ENCODE measurements at regions not wholly inside any gene's neighbourhood (a gene's known extent, or its start where the extent isn't known, plus 50 kb on each side); places are given as distances from the start of the nearest gene placed in this dataset.
"Not testable (repeated sequence)": the region's sequence is repeated elsewhere in the genome, so short reads cannot be mapped to it uniquely, and the experiment has no call there.

DNA sequence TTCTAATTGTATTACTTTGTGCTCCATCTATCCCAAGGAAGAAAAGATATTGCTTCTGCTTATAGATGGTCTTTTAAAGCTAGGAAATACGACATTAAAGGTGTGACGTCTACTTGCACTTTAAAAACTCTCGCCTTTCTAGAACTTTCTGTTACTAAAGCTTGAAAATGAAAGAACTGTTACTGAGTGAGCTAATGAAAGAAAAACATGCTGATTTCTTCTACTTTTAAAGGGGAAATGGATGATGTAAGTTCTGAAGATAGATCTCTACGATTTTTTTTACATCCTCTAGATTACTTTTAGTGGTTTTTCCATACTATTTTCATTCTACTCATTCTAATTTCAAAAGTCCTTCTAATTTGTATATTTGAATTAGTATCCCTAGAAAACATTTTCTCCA lies 387.5 kb downstream of the USP25 start:
- Histone ChIP-seq H3K36me3 (ENCODE audit: control insufficient read depth, insufficient read depth, low read length) (no peaks in the 10 kb centered on the region), H3K27me3 (ENCODE audit: control insufficient read depth, insufficient read depth, low read length) (no peaks in the 10 kb centered on the region), H3K4me3 (ENCODE audit: low read depth, low read length) (no peak overlapping the region)
- TF ChIP-seq, protein P1, sequence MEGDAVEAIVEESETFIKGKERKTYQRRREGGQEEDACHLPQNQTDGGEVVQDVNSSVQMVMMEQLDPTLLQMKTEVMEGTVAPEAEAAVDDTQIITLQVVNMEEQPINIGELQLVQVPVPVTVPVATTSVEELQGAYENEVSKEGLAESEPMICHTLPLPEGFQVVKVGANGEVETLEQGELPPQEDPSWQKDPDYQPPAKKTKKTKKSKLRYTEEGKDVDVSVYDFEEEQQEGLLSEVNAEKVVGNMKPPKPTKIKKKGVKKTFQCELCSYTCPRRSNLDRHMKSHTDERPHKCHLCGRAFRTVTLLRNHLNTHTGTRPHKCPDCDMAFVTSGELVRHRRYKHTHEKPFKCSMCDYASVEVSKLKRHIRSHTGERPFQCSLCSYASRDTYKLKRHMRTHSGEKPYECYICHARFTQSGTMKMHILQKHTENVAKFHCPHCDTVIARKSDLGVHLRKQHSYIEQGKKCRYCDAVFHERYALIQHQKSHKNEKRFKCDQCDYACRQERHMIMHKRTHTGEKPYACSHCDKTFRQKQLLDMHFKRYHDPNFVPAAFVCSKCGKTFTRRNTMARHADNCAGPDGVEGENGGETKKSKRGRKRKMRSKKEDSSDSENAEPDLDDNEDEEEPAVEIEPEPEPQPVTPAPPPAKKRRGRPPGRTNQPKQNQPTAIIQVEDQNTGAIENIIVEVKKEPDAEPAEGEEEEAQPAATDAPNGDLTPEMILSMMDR (IDR thresholded peaks at IDR 0.05; ENCODE audit: insufficient read depth, low read length, poor library complexity, severe bottlenecking): no peak
- DNase-seq (ENCODE audit: low read depth): no peak

DNA sequence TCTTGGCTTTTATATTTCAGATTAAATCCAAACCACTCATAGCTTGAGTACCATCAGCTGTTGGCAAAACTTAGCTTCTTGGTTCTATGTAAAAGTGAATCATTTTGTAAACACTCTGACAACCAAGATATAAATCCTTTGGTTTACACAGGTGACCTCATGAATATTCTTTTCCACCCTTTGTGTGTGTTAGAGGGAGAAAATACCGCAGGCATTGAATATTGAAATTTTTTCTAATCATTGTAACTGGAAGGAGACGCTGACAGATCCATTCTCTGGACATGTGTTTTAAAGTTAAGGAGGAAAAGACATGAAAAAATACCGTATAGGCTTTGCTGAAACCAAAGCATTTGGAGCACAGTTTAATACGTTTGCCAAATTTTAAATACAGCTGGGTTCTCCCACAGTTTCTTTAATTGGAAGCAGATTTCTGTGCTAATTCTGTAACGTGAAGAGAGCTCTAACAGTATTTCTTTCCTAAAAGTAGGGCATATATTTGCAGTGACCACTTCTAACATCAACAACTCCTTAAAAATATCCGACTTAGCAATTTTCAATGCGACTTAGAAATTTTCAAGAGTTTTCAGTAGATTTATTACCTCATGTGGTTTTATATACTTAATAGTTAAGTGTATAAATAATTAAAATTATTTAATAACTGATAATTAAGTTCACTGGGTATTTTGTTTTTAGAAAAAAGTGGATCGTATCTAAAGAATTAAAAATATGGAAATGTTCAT lies 388.2 kb downstream of the USP25 start:
- Histone ChIP-seq H3K27me3 (ENCODE audit: control insufficient read depth, insufficient read depth, low read length) (no peaks in the 10 kb centered on the region), H3K36me3 (ENCODE audit: control insufficient read depth, insufficient read depth, low read length) (no peaks in the 10 kb centered on the region), H3K4me3 (ENCODE audit: low read depth, low read length) (no peak overlapping the region)
- TF ChIP-seq, protein P1 (IDR thresholded peaks at IDR 0.05; ENCODE audit: insufficient read depth, low read length, poor library complexity, severe bottlenecking): no peak
- DNase-seq (ENCODE audit: low read depth): peak; percentile 5

DNA sequence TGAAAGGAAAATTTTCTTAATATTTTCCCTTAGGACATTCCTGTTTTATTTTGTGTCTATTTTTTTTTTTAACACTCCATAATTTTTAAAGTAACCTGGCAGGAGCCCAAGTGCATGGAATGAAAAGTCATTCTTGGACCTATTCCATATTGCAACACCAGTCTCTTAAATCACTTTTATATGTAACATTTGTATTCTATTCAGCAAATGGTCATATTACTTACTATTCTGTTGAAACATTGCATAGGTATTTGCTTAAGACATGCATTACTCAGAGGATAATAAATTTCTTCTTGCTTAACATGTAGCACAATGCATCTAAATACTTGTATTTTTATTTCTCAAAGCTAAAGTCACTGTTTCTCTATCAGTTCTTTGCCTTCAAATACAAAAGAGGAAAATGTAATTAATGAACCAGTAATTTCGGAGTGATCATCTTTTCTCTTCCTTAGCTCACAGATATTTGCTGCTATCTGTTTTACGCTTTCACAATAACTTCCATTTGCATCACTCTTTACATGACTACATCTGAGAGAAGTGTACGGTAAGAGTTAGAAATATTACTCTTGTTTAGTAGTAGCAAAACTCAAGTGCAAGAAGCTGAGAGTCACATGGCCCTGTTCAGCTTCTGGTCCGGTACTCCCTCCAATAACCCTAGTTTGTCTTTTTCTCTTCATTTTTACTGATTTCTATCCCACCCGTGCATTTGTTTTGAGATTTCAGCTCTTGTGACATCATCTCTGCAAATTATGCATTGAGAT lies 394.8 kb downstream of the USP25 start:
- Histone ChIP-seq H3K27me3 (ENCODE audit: control insufficient read depth, insufficient read depth, low read length) (no peaks in the 10 kb centered on the region), H3K4me3 (ENCODE audit: low read depth, low read length) (no peak overlapping the region), H3K36me3 (ENCODE audit: control insufficient read depth, insufficient read depth, low read length) (no peaks in the 10 kb centered on the region)
- TF ChIP-seq, protein P1 (IDR thresholded peaks at IDR 0.05; ENCODE audit: insufficient read depth, low read length, poor library complexity, severe bottlenecking): no peak
- DNase-seq (ENCODE audit: low read depth): peak; percentile 31

DNA sequence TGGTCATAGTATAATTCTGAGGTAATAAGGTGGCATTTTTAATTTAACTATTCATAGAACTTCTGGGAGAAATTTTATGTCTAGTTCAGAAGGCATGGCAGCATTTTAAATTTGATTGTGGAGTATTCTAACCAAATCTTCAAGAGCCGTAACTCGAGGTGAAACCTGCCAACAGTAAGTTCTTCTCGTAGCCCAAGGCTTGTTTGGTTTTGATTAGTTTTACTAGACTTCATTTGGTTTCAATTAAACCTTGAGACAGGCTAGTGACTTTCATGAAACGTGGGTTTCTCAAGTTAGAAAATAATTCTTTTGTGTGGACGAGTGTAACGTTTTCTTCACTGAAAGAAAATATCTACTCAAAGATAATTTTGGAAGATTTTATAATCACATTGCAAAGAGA lies 395.5 kb downstream of the USP25 start:
- Histone ChIP-seq H3K27me3 (ENCODE audit: control insufficient read depth, insufficient read depth, low read length) (no peaks in the 10 kb centered on the region), H3K4me3 (ENCODE audit: low read depth, low read length) (no peak overlapping the region), H3K36me3 (ENCODE audit: control insufficient read depth, insufficient read depth, low read length) (no peaks in the 10 kb centered on the region)
- TF ChIP-seq, protein P1 (IDR thresholded peaks at IDR 0.05; ENCODE audit: insufficient read depth, low read length, poor library complexity, severe bottlenecking): no peak
- DNase-seq (ENCODE audit: low read depth): no peak

DNA sequence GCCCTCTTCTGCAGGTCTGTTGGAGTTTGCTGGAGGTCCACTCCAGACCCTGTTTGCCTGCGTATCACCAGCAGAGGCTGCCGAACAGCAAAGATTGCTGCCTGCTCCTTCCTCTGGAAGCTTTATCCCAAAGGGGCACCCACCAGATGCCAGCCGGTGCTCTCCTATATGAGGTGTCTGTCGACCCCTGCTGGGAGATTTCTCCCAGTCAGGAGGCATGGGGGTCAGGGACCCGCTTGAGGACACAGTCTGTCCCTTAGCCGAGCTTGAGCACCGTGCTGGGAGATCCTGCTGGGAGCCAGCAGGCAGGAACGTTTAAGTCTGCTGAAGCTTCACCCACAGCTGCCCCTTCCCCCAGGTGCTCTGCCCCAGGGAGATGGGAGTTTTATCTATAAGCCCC lies 402.7 kb downstream of the USP25 start:
- H3K36me3 ChIP-seq (ENCODE audit: control insufficient read depth, insufficient read depth, low read length); H3K4me3 ChIP-seq (ENCODE audit: low read depth, low read length); DNase-seq (ENCODE audit: low read depth); H3K27me3 ChIP-seq (ENCODE audit: control insufficient read depth, insufficient read depth, low read length): not testable (repeated sequence)

DNA sequence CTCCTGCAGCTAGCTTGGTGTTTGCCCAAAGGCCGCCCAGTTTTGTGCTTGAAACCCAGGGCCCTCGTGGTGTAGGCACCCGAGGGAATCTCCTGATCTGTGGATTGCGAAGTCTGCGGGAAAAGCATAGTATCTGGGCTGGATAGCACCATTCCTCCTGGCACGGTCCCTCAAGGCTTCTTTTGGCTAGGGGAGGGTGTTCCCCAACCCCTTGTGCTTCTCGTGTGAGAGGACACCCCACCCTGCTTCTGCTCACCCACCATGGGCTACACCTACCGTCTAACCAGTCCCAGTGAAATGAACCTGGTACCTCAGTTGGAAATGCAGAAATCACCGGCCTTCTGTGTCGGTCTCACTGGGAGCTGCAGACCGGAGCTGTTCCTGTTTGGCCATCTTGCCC lies 403.5 kb downstream of the USP25 start:
- H3K36me3 ChIP-seq (ENCODE audit: control insufficient read depth, insufficient read depth, low read length): no peaks in the 10 kb centered on the region
- H3K27me3 ChIP-seq (ENCODE audit: control insufficient read depth, insufficient read depth, low read length): no peaks in the 10 kb centered on the region
- TF ChIP-seq, protein P1 (IDR thresholded peaks at IDR 0.05; ENCODE audit: insufficient read depth, low read length, poor library complexity, severe bottlenecking): no peak
- DNase-seq (ENCODE audit: low read depth): no peak
- no peak overlapping the region for H3K4me3 ChIP-seq (ENCODE audit: low read depth, low read length)
